Mesenchymal stem cell (in vitro differentiated cells and primary cell): ENCODE measurements at regions not wholly inside any gene's neighbourhood (a gene's known extent, or its start where the extent isn't known, plus 50 kb on each side); places are given as distances from the start of the nearest gene placed in this dataset.

ENCODE experiments used
- DNase-seq: peaks from one replicate; pipeline ENCODE4 v3.0.0-alpha.2; 2013
- H2AFZ ChIP-seq: one replicate; pipeline ENCODE4 v1.6.1; 2013; ENCODE audit warnings: low read depth, mild to moderate bottlenecking, control low read depth, inconsistent platforms, low read length, moderate library complexity
- H2AK5ac ChIP-seq: 2 replicates; pipeline ENCODE4 v1.6.1; 2013; ENCODE audit warnings: low read length, moderate library complexity, mild to moderate bottlenecking, inconsistent platforms; ENCODE audit not compliant: severe bottlenecking
- H2BK120ac ChIP-seq: one replicate; pipeline ENCODE4 v1.6.1; 2013; ENCODE audit warnings: low read depth, mild to moderate bottlenecking, inconsistent platforms, low read length, moderate library complexity
- H2BK12ac ChIP-seq, 2 experiments: one replicate each; pipeline ENCODE4 v1.6.1; 2013; ENCODE audit warnings: inconsistent platforms in 2 of 2, low read length in 2 of 2, mild to moderate bottlenecking in 2 of 2, moderate library complexity in 2 of 2, control low read depth in 1 of 2
- H2BK15ac ChIP-seq: one replicate; pipeline ENCODE4 v1.6.1; 2013; ENCODE audit warnings: mild to moderate bottlenecking, low read depth, inconsistent platforms; ENCODE audit not compliant: poor library complexity, severe bottlenecking
- H2BK5ac ChIP-seq: 2 replicates; pipeline ENCODE4 v1.6.1; 2013; ENCODE audit warnings: low read depth, mild to moderate bottlenecking, low read length, control low read depth, inconsistent platforms; ENCODE audit not compliant: poor library complexity, severe bottlenecking
- H3K14ac ChIP-seq, 2 experiments: one replicate each; pipeline ENCODE4 v1.6.1; 2013; ENCODE audit warnings: inconsistent platforms in 2 of 2, low read length in 2 of 2, control low read depth in 1 of 2, mild to moderate bottlenecking in 1 of 2, moderate library complexity in 1 of 2
- H3K18ac ChIP-seq, 2 experiments: one replicate each; pipeline ENCODE4 v1.6.1; 2013; ENCODE audit warnings: inconsistent platforms in 2 of 2, low read length in 2 of 2, control low read depth in 1 of 2, low read depth in 1 of 2, mild to moderate bottlenecking in 1 of 2
- H3K23ac ChIP-seq, 2 experiments: one replicate each; pipeline ENCODE4 v1.6.1; 2013; ENCODE audit warnings: inconsistent platforms in 2 of 2, low read length in 2 of 2, mild to moderate bottlenecking in 2 of 2, moderate library complexity in 2 of 2, control low read depth in 1 of 2
- H3K27ac ChIP-seq: 2 replicates; pipeline ENCODE4 v1.5.1; 2013; ENCODE audit warnings: mild to moderate bottlenecking, moderate library complexity, low read length, control low read depth, inconsistent platforms; ENCODE audit not compliant: poor library complexity, severe bottlenecking
- H3K27me3 ChIP-seq, 2 experiments: 2 replicates each; pipeline versions ENCODE4 v1.6.1 to v1.7.0; 2013; ENCODE audit warnings: low read length in 2 of 2, mild to moderate bottlenecking in 2 of 2, moderate library complexity in 2 of 2, control low read depth in 1 of 2, inconsistent platforms in 1 of 2; ENCODE audit not compliant: control insufficient read depth in 1 of 2, insufficient read depth in 1 of 2
- H3K36me3 ChIP-seq, 2 experiments: 2 replicates each; pipeline versions ENCODE4 v1.6.1 to v1.7.0; 2013; ENCODE audit warnings: low read length in 2 of 2, control low read depth in 1 of 2, inconsistent platforms in 1 of 2, low read depth in 1 of 2, mild to moderate bottlenecking in 1 of 2; ENCODE audit not compliant: insufficient read depth in 2 of 2, control insufficient read depth in 1 of 2
- H3K4ac ChIP-seq, 2 experiments: one replicate each; pipeline ENCODE4 v1.6.1; 2013; ENCODE audit warnings: inconsistent platforms in 2 of 2, low read length in 2 of 2, mild to moderate bottlenecking in 2 of 2, moderate library complexity in 2 of 2, control low read depth in 1 of 2, low read depth in 1 of 2
- H3K4me1 ChIP-seq: 2 replicates; pipeline ENCODE4 v1.6.1; 2013; ENCODE audit warnings: low read depth, low read length, control low read depth; ENCODE audit not compliant: control insufficient read depth, insufficient read depth
- H3K4me2 ChIP-seq: 2 replicates; pipeline ENCODE4 v1.6.1; 2013; ENCODE audit warnings: low read length, mild to moderate bottlenecking, inconsistent platforms; ENCODE audit not compliant: poor library complexity, severe bottlenecking
- H3K4me3 ChIP-seq, 2 experiments: 2 replicates each; pipeline versions ENCODE4 v1.5.1 to v1.7.0; 2013; ENCODE audit warnings: low read length in 2 of 2, mild to moderate bottlenecking in 2 of 2, control low read depth in 1 of 2, low read depth in 1 of 2; ENCODE audit not compliant: insufficient read depth in 1 of 2
- H3K79me1 ChIP-seq: replicated peaks from 2 replicates; pipeline ENCODE4 v1.6.1; 2013; ENCODE audit warnings: mild to moderate bottlenecking, control low read depth, low read length, inconsistent platforms; ENCODE audit not compliant: poor library complexity, severe bottlenecking
- H3K9ac ChIP-seq: 2 replicates; pipeline ENCODE4 v1.7.0; 2013; ENCODE audit warnings: mild to moderate bottlenecking, low read length, moderate library complexity
- H3K9me3 ChIP-seq: 2 replicates; pipeline ENCODE4 v1.7.0; 2013; ENCODE audit warnings: mild to moderate bottlenecking, low read length; ENCODE audit not compliant: control insufficient read depth
- H4K8ac ChIP-seq: one replicate; pipeline ENCODE4 v1.6.1; 2013; ENCODE audit warnings: inconsistent platforms, mild to moderate bottlenecking, low read length, moderate library complexity
- H4K91ac ChIP-seq: one replicate; pipeline ENCODE4 v1.6.1; 2013; ENCODE audit warnings: mild to moderate bottlenecking, low read length, inconsistent platforms
- WGBS: methylation state at CpG from one replicate; pipeline ENCODE4 v1.1.7; 2013; ENCODE audit warnings: mixed read lengths; 5-methylcytosine and 5-hydroxymethylcytosine counted together

DNA sequence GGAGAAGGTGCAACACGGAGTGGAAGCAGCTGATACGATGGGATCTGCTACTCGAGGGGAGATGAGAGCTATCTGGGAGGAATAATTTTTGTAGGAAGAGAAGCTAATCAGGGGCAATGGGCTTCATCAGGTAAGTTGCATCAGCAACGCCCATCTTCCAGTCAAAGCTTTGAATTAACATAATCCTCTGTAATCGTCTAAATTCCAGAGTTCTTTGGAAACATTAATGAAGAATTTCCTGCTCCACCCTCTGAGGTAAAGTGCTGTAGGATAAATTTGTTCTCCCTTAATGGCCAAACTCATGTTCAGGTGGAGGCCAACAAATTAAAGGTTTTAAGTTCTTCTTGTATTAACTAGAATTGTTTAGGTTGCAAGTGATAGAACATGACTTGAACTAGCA lies 94.0 kb upstream of the KAZN start:
- DNase-seq = no peak
- H3K27ac ChIP-seq = no peak overlapping the region
- 36% methylated on average over 4 of the region's 5 CpGs for WGBS
- no peak overlapping the region for H3K4ac ChIP-seq
- H4K91ac ChIP-seq = no peak overlapping the region
- no peak overlapping the region for H2BK15ac ChIP-seq
- H3K4me3 ChIP-seq = no peak overlapping the region
- H3K18ac ChIP-seq = no peak overlapping the region
- H2BK5ac ChIP-seq = no peak overlapping the region
- H4K8ac ChIP-seq = no peak overlapping the region
- no peaks in the 10 kb centered on the region for H3K9me3 ChIP-seq
- no peak overlapping the region for H2AK5ac ChIP-seq
- no peak overlapping the region for H2BK12ac ChIP-seq
- no peak overlapping the region for H3K14ac ChIP-seq
- no peak overlapping the region for H3K9ac ChIP-seq
- no peaks in the 10 kb centered on the region for H3K4me1 ChIP-seq
- no peak overlapping the region for H2AFZ ChIP-seq
- H2BK120ac ChIP-seq = no peak overlapping the region
- no peaks in the 10 kb centered on the region for H3K79me1 ChIP-seq
- no peak overlapping the region for H3K4me2 ChIP-seq
- no peak overlapping the region for H3K23ac ChIP-seq
- H3K36me3 ChIP-seq = no peaks in the 10 kb centered on the region
- H3K27me3 ChIP-seq = no peaks in the 10 kb centered on the region

DNA sequence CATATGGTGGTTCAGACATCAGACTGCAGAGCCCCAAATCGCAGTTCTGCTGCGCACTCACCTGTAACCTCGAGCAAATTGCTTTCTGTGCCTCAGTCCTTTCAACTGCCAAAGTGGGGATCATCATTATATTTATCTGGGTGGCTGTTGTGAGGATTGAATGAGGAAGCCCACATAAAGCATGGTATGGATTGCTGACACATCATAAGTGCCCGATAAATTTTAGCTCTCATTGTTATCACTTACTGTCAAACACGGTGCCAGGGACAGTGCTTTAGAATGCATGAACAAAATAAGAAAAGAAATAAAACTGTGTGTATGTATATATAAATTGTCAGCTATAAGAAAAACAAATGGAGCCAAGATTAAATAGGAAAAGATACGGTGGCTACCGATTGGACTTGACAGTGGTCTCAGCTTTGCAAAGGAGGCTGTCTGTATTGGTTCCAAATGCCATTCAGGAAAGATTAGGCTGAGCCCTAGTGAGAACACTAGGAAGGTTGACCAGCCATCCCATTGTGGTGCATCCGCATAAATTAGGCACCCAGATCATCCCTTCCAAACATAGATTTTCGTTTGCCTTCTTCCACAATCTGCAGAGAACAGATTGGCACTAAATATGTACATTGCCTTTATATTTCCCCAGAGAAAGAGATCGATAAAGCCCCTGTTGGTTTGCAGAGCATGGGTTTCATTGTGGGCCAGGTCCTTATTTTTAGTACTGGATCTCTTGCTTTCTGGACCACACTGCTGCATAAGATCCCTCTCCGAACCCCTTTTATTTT lies 91.8 kb upstream of the KAZN start:
- Histone ChIP-seq H3K27ac (no peak overlapping the region), H3K9me3 (no peaks in the 10 kb centered on the region), H4K8ac (no peak overlapping the region), H3K27me3 (no peaks in the 10 kb centered on the region), H3K14ac (no peak overlapping the region), H2BK15ac (no peak overlapping the region), H3K36me3 (no peaks in the 10 kb centered on the region), H3K4me3 (no peak overlapping the region), H4K91ac (no peak overlapping the region), H3K23ac (no peak overlapping the region), H2BK5ac (no peak overlapping the region), H2BK120ac (no peak overlapping the region), H2AK5ac (no peak overlapping the region), H3K4me2 (no peak overlapping the region), H3K9ac (no peak overlapping the region), H3K79me1 (no peaks in the 10 kb centered on the region), H3K4me1 (no peaks in the 10 kb centered on the region), H3K4ac (no peak overlapping the region), H3K18ac (no peak overlapping the region), H2BK12ac (no peak overlapping the region), H2AFZ (no peak overlapping the region)
- DNase-seq = no peak
- 82% methylated on average over 10 of the region's 11 CpGs for WGBS

DNA sequence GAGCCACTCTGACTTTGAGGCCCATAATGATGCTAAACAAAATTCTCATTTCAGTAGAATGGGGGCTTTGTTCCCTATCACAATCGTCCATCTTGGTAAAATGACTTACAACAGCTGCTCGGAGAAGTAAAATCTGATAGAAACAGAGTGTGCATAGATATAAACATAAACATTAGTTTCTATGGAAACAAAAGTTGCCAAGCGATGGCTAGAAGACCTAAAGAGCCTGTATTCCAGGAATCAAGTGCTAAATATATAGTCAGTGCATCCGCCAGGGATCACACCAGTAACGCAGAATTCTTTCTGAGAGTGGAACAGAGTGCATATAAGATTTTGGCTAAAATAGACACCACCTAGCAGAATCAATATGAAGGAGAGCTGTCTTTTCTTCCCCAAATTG lies 91.2 kb upstream of the KAZN start:
- no peak for DNase-seq
- no peaks in the 10 kb centered on the region for H3K4me1 ChIP-seq
- H3K23ac ChIP-seq = no peak overlapping the region
- WGBS = 84% methylated on average over 3 of the region's 5 CpGs
- no peak overlapping the region for H3K4ac ChIP-seq
- no peak overlapping the region for H2BK12ac ChIP-seq
- H2AK5ac ChIP-seq = no peak overlapping the region
- no peak overlapping the region for H3K4me3 ChIP-seq
- H3K9me3 ChIP-seq = no peaks in the 10 kb centered on the region
- no peaks in the 10 kb centered on the region for H3K27me3 ChIP-seq
- H3K36me3 ChIP-seq = no peaks in the 10 kb centered on the region
- no peaks in the 10 kb centered on the region for H3K79me1 ChIP-seq
- no peak overlapping the region for H4K91ac ChIP-seq
- H3K14ac ChIP-seq = no peak overlapping the region
- H2AFZ ChIP-seq = no peak overlapping the region
- no peak overlapping the region for H3K18ac ChIP-seq
- no peak overlapping the region for H2BK15ac ChIP-seq
- H3K9ac ChIP-seq = no peak overlapping the region
- H3K4me2 ChIP-seq = no peak overlapping the region
- H3K27ac ChIP-seq = no peak overlapping the region
- H2BK120ac ChIP-seq = no peak overlapping the region
- H4K8ac ChIP-seq = no peak overlapping the region
- no peak overlapping the region for H2BK5ac ChIP-seq

DNA sequence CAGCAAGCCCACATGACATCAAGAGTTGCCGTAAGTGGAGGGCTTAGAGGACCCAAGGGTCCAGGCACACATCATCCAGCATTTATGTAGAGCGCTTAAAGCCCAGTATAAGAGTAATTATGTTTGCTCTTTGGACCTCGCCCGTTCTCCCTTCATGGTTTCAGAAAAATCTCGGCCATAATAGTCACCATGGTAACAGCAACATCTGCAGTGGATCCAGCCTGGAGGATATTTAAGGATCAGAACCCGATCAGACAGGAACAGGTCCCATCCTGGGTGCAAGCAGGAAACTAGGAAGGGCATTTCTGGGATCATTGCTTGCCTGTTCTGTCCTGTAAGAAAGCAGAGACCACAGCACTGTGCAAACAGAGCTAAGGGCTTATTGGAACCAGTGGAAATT lies 89.9 kb upstream of the KAZN start:
- Histone ChIP-seq H2BK5ac (no peak overlapping the region), H3K36me3 (no peaks in the 10 kb centered on the region), H3K4me3 (no peak overlapping the region), H3K9ac (no peak overlapping the region), H2BK15ac (no peak overlapping the region), H3K14ac (no peak overlapping the region), H3K27ac (no peak overlapping the region), H4K91ac (no peak overlapping the region), H3K4ac (no peak overlapping the region), H3K4me1 (no peaks in the 10 kb centered on the region), H3K27me3 (no peaks in the 10 kb centered on the region), H2AK5ac (no peak overlapping the region), H2AFZ (no peak overlapping the region), H3K4me2 (no peak overlapping the region), H3K23ac (no peak overlapping the region), H2BK120ac (no peak overlapping the region), H3K18ac (no peak overlapping the region), H2BK12ac (no peak overlapping the region), H3K79me1 (no peaks in the 10 kb centered on the region), H4K8ac (no peak overlapping the region), H3K9me3 (no peaks in the 10 kb centered on the region)
- DNase-seq = no peak
- WGBS = 81% methylated on average over 6 of the region's 6 CpGs
